ENCODE measurements at regions not wholly inside any gene's neighbourhood (a gene's known extent, or its start where the extent isn't known, plus 50 kb on each side); places are given as distances from the start of the nearest gene placed in this dataset.
"Not testable (repeated sequence)": the region's sequence is repeated elsewhere in the genome, so short reads cannot be mapped to it uniquely, and the experiment has no call there.

- DNase-seq (ENCODE audit: low spot score): no peak
- no peaks in the 10 kb centered on the region for H3K9me3 ChIP-seq
- H3K4me3 ChIP-seq: no peak overlapping the region
- no peaks in the 10 kb centered on the region for H3K27me3 ChIP-seq
- no peak for TF ChIP-seq CTCF (IDR thresholded peaks at IDR 0.05)
- no peak overlapping the region for H3K27ac ChIP-seq
- H3K4me1 ChIP-seq: no peaks in the 10 kb centered on the region
- H3K36me3 ChIP-seq: no peaks in the 10 kb centered on the region
These were observed 335.0 kb upstream of the ID2 start for GRCh38 chr2:8346706-8347430.

GRCh38 chr2:8348911-8349310 is 332.9 kb upstream of the ID2 start:
- H3K9me3 ChIP-seq; H3K36me3 ChIP-seq; DNase-seq (ENCODE audit: low spot score); H3K4me3 ChIP-seq; H3K4me1 ChIP-seq; H3K27me3 ChIP-seq; H3K27ac ChIP-seq: not testable (repeated sequence)

- H3K27me3 ChIP-seq: no peaks in the 10 kb centered on the region
- H3K9me3 ChIP-seq: no peaks in the 10 kb centered on the region
- no peak overlapping the region for H3K27ac ChIP-seq
- H3K4me3 ChIP-seq: no peak overlapping the region
- no peaks in the 10 kb centered on the region for H3K4me1 ChIP-seq
- DNase-seq (ENCODE audit: low spot score): no peak
- H3K36me3 ChIP-seq: no peaks in the 10 kb centered on the region
- TF ChIP-seq CTCF (IDR thresholded peaks at IDR 0.05): no peak
These were observed 329.6 kb upstream of the ID2 start for GRCh38 chr2:8352296-8352695.

- Histone ChIP-seq H3K27me3 (no peaks in the 10 kb centered on the region), H3K27ac (no peak overlapping the region), H3K4me1 (no peaks in the 10 kb centered on the region), H3K4me3 (no peak overlapping the region), H3K9me3 (no peaks in the 10 kb centered on the region), H3K36me3 (no peaks in the 10 kb centered on the region)
- no peak for DNase-seq (ENCODE audit: low spot score)
- no peak for TF ChIP-seq CTCF (IDR thresholded peaks at IDR 0.05)
These were observed 328.9 kb upstream of the ID2 start for GRCh38 chr2:8352989-8353388.

- Histone ChIP-seq H3K36me3 (no peaks in the 10 kb centered on the region), H3K27ac (no peak overlapping the region), H3K4me1 (no peaks in the 10 kb centered on the region), H3K4me3 (no peak overlapping the region), H3K9me3 (no peaks in the 10 kb centered on the region), H3K27me3 (no peaks in the 10 kb centered on the region)
- no peak for DNase-seq (ENCODE audit: low spot score)
- no peak for TF ChIP-seq CTCF (IDR thresholded peaks at IDR 0.05)
These were observed 326.6 kb upstream of the ID2 start for GRCh38 chr2:8355102-8355859.

GRCh38 chr2:8357738-8358518 is 323.9 kb upstream of the ID2 start:
- TF ChIP-seq CTCF (IDR thresholded peaks at IDR 0.05): no peak
- no peaks in the 10 kb centered on the region for H3K9me3 ChIP-seq
- H3K4me3 ChIP-seq: no peak overlapping the region
- H3K36me3 ChIP-seq: no peaks in the 10 kb centered on the region
- H3K27ac ChIP-seq: no peak overlapping the region
- H3K4me1 ChIP-seq: no peaks in the 10 kb centered on the region
- no peaks in the 10 kb centered on the region for H3K27me3 ChIP-seq
- no peak for DNase-seq (ENCODE audit: low spot score)

Data from right atrium auricular region (tissue), 2 donors.